ENCODE measurements at regions not wholly inside any gene's neighbourhood (a gene's known extent, or its start where the extent isn't known, plus 50 kb on each side); places are given as distances from the start of the nearest gene placed in this dataset.

- TF ChIP-seq CTCF (IDR thresholded peaks at IDR 0.05; ENCODE audit: low read depth, low read length), result no peak
- Histone ChIP-seq H3K27me3 (no peaks in the 10 kb centered on the region), H3K9me3 (no peaks in the 10 kb centered on the region), H3K4me1 (no peaks in the 10 kb centered on the region), H3K4me3 (ENCODE audit: low read depth, low read length) (no peak overlapping the region), H3K36me3 (no peaks in the 10 kb centered on the region)
- no peak for DNase-seq
Measured at GRCh38 chr4:126678618-126679017, 954.1 kb upstream of the INTU start.

GRCh38 chr4:126679303-126679702 is 953.5 kb upstream of the INTU start:
- no peak overlapping the region for H3K4me3 ChIP-seq (ENCODE audit: low read depth, low read length)
- H3K27me3 ChIP-seq, result no peaks in the 10 kb centered on the region
- no peak for DNase-seq
- no peaks in the 10 kb centered on the region for H3K9me3 ChIP-seq
- no peak for TF ChIP-seq CTCF (IDR thresholded peaks at IDR 0.05; ENCODE audit: low read depth, low read length)
- H3K36me3 ChIP-seq, result no peaks in the 10 kb centered on the region
- no peaks in the 10 kb centered on the region for H3K4me1 ChIP-seq

- H3K9me3 ChIP-seq, result no peaks in the 10 kb centered on the region
- no peaks in the 10 kb centered on the region for H3K4me1 ChIP-seq
- H3K36me3 ChIP-seq, result no peaks in the 10 kb centered on the region
- DNase-seq, result no peak
- no peak overlapping the region for H3K4me3 ChIP-seq (ENCODE audit: low read depth, low read length)
- no peaks in the 10 kb centered on the region for H3K27me3 ChIP-seq
- no peak for TF ChIP-seq CTCF (IDR thresholded peaks at IDR 0.05; ENCODE audit: low read depth, low read length)
Measured at GRCh38 chr4:126682250-126682649, 950.5 kb upstream of the INTU start.

GRCh38 chr4:126686491-126686890 is 946.3 kb upstream of the INTU start:
- Histone ChIP-seq H3K4me3 (ENCODE audit: low read depth, low read length) (no peak overlapping the region), H3K4me1 (no peaks in the 10 kb centered on the region), H3K9me3 (no peaks in the 10 kb centered on the region), H3K27me3 (no peaks in the 10 kb centered on the region), H3K36me3 (no peaks in the 10 kb centered on the region)
- DNase-seq, result no peak
- no peak for TF ChIP-seq CTCF (IDR thresholded peaks at IDR 0.05; ENCODE audit: low read depth, low read length)

- no peaks in the 10 kb centered on the region for H3K9me3 ChIP-seq
- H3K27me3 ChIP-seq, result no peaks in the 10 kb centered on the region
- no peak for TF ChIP-seq CTCF (IDR thresholded peaks at IDR 0.05; ENCODE audit: low read depth, low read length)
- no peak overlapping the region for H3K4me3 ChIP-seq (ENCODE audit: low read depth, low read length)
- DNase-seq, result no peak
- H3K4me1 ChIP-seq, result no peaks in the 10 kb centered on the region
- no peaks in the 10 kb centered on the region for H3K36me3 ChIP-seq
Measured at GRCh38 chr4:126687655-126688358, 945.0 kb upstream of the INTU start.

GRCh38 chr4:126691797-126692196 is 941.0 kb upstream of the INTU start:
- no peak for TF ChIP-seq CTCF (IDR thresholded peaks at IDR 0.05; ENCODE audit: low read depth, low read length)
- no peak overlapping the region for H3K4me3 ChIP-seq (ENCODE audit: low read depth, low read length)
- H3K27me3 ChIP-seq, result no peaks in the 10 kb centered on the region
- no peaks in the 10 kb centered on the region for H3K4me1 ChIP-seq
- no peak for DNase-seq
- H3K9me3 ChIP-seq, result no peaks in the 10 kb centered on the region
- no peaks in the 10 kb centered on the region for H3K36me3 ChIP-seq

Data from BE2C (cell line).